ENCODE measurements at regions not wholly inside any gene's neighbourhood (a gene's known extent, or its start where the extent isn't known, plus 50 kb on each side); places are given as distances from the start of the nearest gene placed in this dataset.

GRCh38 chr5:115389799-115390382 is 93.4 kb upstream of the CCDC112 start:
- Histone ChIP-seq H3K27ac (no peak overlapping the region), H3K4me1 (peaks cover 12% of the 10 kb centered on the region), H3K4me3 (no peak overlapping the region), H3K36me3 (replicated peaks in 1 of 2; ENCODE audit: insufficient read depth in 1 of 2, low read depth in 2 of 2) (no peaks in the 10 kb centered on the region), H3K9me3 (no peaks in the 10 kb centered on the region), H3K27me3 (no peaks in the 10 kb centered on the region)
- no peak for ATAC-seq
- intact Hi-C loops (cut with DNase I) = no loop called here
- TF ChIP-seq CTCF (IDR thresholded peaks at IDR 0.05) (no peak), POLR2A (IDR thresholded peaks at IDR 0.05) (no peak)
- WGBS, 2 donors = 86 to 95% methylated on average over 9 to 15 of the region's 15 CpGs
- DNase-seq = no peak

- no peak for ATAC-seq
- 49 to 52% methylated on average over 8 of the region's 8 CpGs for WGBS, 2 donors
- Histone ChIP-seq H3K9me3 (no peaks in the 10 kb centered on the region), H3K27ac (no peak overlapping the region), H3K36me3 (replicated peaks in 1 of 2; ENCODE audit: insufficient read depth in 1 of 2, low read depth in 2 of 2) (no peaks in the 10 kb centered on the region), H3K4me1 (peaks cover 12% of the 10 kb centered on the region), H3K4me3 (no peak overlapping the region), H3K27me3 (no peaks in the 10 kb centered on the region)
- intact Hi-C loops (cut with DNase I) = no loop called here
- DNase-seq = peak in 1 of 4 donors; percentile 53
- TF ChIP-seq CTCF (IDR thresholded peaks at IDR 0.05) (no peak), POLR2A (IDR thresholded peaks at IDR 0.05) (no peak)
Measured at GRCh38 chr5:115389034-115389798, 92.8 kb upstream of the CCDC112 start.

- H3K27ac ChIP-seq = peak overlapping the region in 1 of 4 donors; percentile 13
- H3K27me3 ChIP-seq = no peaks in the 10 kb centered on the region
- WGBS, 2 donors = 58 to 76% methylated on average over 4 of the region's 4 CpGs
- H3K9me3 ChIP-seq = no peaks in the 10 kb centered on the region
- no peak for DNase-seq
- intact Hi-C loops (cut with DNase I) = no loop called here
- ATAC-seq = no peak
- H3K4me3 ChIP-seq = no peak overlapping the region
- H3K4me1 ChIP-seq = peaks cover 12% of the 10 kb centered on the region
- TF ChIP-seq CTCF (IDR thresholded peaks at IDR 0.05) (no peak), POLR2A (IDR thresholded peaks at IDR 0.05) (no peak)
- no peaks in the 10 kb centered on the region for H3K36me3 ChIP-seq (replicated peaks in 1 of 2; ENCODE audit: insufficient read depth in 1 of 2, low read depth in 2 of 2)
Measured at GRCh38 chr5:115388240-115388639, 91.8 kb upstream of the CCDC112 start.

- DNase-seq = no peak
- no peaks in the 10 kb centered on the region for H3K27me3 ChIP-seq
- TF ChIP-seq POLR2A (IDR thresholded peaks at IDR 0.05) (no peak), CTCF (IDR thresholded peaks at IDR 0.05) (no peak)
- H3K4me3 ChIP-seq = no peak overlapping the region
- WGBS, 2 donors = 27 to 43% methylated on average over 2 of the region's 2 CpGs
- H3K9me3 ChIP-seq = no peaks in the 10 kb centered on the region
- intact Hi-C loops (cut with DNase I) = no loop called here
- peaks cover 12% of the 10 kb centered on the region for H3K4me1 ChIP-seq
- ATAC-seq = no peak
- no peak overlapping the region for H3K27ac ChIP-seq
- no peaks in the 10 kb centered on the region for H3K36me3 ChIP-seq (replicated peaks in 1 of 2; ENCODE audit: insufficient read depth in 1 of 2, low read depth in 2 of 2)
Measured at GRCh38 chr5:115387816-115388215, 91.4 kb upstream of the CCDC112 start.

- Histone ChIP-seq H3K4me3 (no peak overlapping the region), H3K36me3 (replicated peaks in 1 of 2; ENCODE audit: insufficient read depth in 1 of 2, low read depth in 2 of 2) (no peaks in the 10 kb centered on the region), H3K9me3 (no peaks in the 10 kb centered on the region), H3K4me1 (peaks cover 6% of the 10 kb centered on the region), H3K27me3 (no peaks in the 10 kb centered on the region), H3K27ac (no peak overlapping the region)
- WGBS, 2 donors = 93 to 95% methylated on average over 2 of the region's 2 CpGs
- DNase-seq = no peak
- no peak for TF ChIP-seq POLR2A (IDR thresholded peaks at IDR 0.05)
- TF ChIP-seq CTCF (IDR thresholded peaks at IDR 0.05) = no peak
- no peak for ATAC-seq
- intact Hi-C loops (cut with DNase I) = no loop called here
Measured at GRCh38 chr5:115386657-115387056, 90.2 kb upstream of the CCDC112 start.

Measured in body of pancreas (tissue), 4 donors.